H1 (cell line): ENCODE measurements at regions not wholly inside any gene's neighbourhood (a gene's known extent, or its start where the extent isn't known, plus 50 kb on each side); places are given as distances from the start of the nearest gene placed in this dataset.
A peak's percentile ranks its signal among the peaks of the same experiment; 100 is the strongest.

Source experiments
- CTCF ChIA-PET: fragments of 300-600 bp; sonication (Branson Sonifier 250); formaldehyde crosslinking; loops from one replicate; lab custom pipeline; 2021; ENCODE audit not compliant: partially characterized antibody; lab: Charles Lee
- POLR2A ChIA-PET: fragments of 300-600 bp; sonication (Branson Sonifier 250); formaldehyde crosslinking; loops from one replicate; lab custom pipeline; 2021; ENCODE audit warnings: inconsistent platforms; ENCODE audit not compliant: partially characterized antibody; lab: Charles Lee
- DNase-seq, 2 experiments: peaks; one replicate each; pipeline versions ENCODE4 v3.0.0 to v3.0.0-alpha.2; 2010 to 2022; ENCODE audit warnings: low spot score in 2 of 2, low read depth in 1 of 2, mixed read lengths in 1 of 2
- FAIRE-seq: peaks from 2 replicates; lab custom pipeline; 2011; peaks lifted over from hg19 to GRCh38; lab: Jason Lieb, UNC
- H2AFZ ChIP-seq: 2 replicates; pipeline ENCODE4 v1.8.1; 2012; ENCODE audit warnings: low read length, inconsistent platforms
- H2AK5ac ChIP-seq: 2 replicates; pipeline ENCODE4 v1.6.1; 2013; ENCODE audit warnings: low read depth, low read length
- H2BK120ac ChIP-seq: replicated peaks from 2 replicates; pipeline ENCODE3; 2013; ENCODE audit warnings: low read depth, low read length, inconsistent platforms
- H2BK12ac ChIP-seq: 2 replicates; pipeline ENCODE4 v1.6.1; 2013; ENCODE audit warnings: low read depth, low read length
- H2BK15ac ChIP-seq: 2 replicates; pipeline ENCODE4 v1.6.1; 2013; ENCODE audit warnings: low read length
- H2BK20ac ChIP-seq: 2 replicates; pipeline ENCODE4 v1.6.1; 2013; ENCODE audit warnings: low read length
- H2BK5ac ChIP-seq: 2 replicates; pipeline ENCODE4 v1.6.1; 2013; ENCODE audit warnings: low read depth, low read length
- H3K14ac ChIP-seq: 2 replicates; pipeline ENCODE4 v1.6.1; 2013; ENCODE audit warnings: inconsistent platforms; ENCODE audit not compliant: insufficient read length
- H3K18ac ChIP-seq: 2 replicates; pipeline ENCODE4 v1.6.1; 2013; ENCODE audit warnings: low read length; ENCODE audit errors: extremely low read depth
- H3K23ac ChIP-seq: 2 replicates; pipeline ENCODE4 v1.6.1; 2013; ENCODE audit warnings: inconsistent platforms; ENCODE audit not compliant: insufficient read length
- H3K23me2 ChIP-seq: 2 replicates; pipeline ENCODE4 v1.6.1; 2013; ENCODE audit warnings: low read depth, low read length
- H3K27ac ChIP-seq: 2 replicates; pipeline ENCODE4 v1.6.1; 2011; ENCODE audit warnings: low read depth, low read length, inconsistent platforms
- H3K27me3 ChIP-seq, 4 experiments: replicated peaks in 1 of 4; 1 replicate in 1 of 4; 2 replicates in 3 of 4; pipeline versions ENCODE4 v1.6.1 to v1.8.1; 2011 to 2013; ENCODE audit warnings: low read length in 3 of 4, mild to moderate bottlenecking in 3 of 4, inconsistent platforms in 2 of 4, mixed read lengths in 2 of 4, moderate library complexity in 1 of 4; ENCODE audit not compliant: control insufficient read depth in 3 of 4, insufficient read depth in 3 of 4; ENCODE audit errors: extremely low read depth in 1 of 4
- H3K36me3 ChIP-seq, 4 experiments: 2 replicates each; pipeline versions ENCODE4 v1.6.1 to v1.8.1; 2011 to 2013; ENCODE audit warnings: mild to moderate bottlenecking in 4 of 4, low read length in 3 of 4, moderate library complexity in 2 of 4, control low read depth in 1 of 4, inconsistent platforms in 1 of 4; ENCODE audit not compliant: insufficient read depth in 4 of 4, control insufficient read depth in 2 of 4
- H3K4ac ChIP-seq: replicated peaks from 2 replicates; pipeline ENCODE3; 2013; ENCODE audit warnings: low read length, low read depth, mixed read lengths, inconsistent platforms; ENCODE audit not compliant: insufficient read length
- H3K4me1 ChIP-seq, 4 experiments: replicated peaks in 1 of 4; 1 replicate in 1 of 4; 2 replicates in 3 of 4; pipeline versions ENCODE4 v1.6.1 to v1.8.1; 2011 to 2013; ENCODE audit warnings: low read length in 3 of 4, inconsistent platforms in 2 of 4, mixed read lengths in 1 of 4; ENCODE audit not compliant: insufficient read depth in 4 of 4, control insufficient read depth in 3 of 4
- H3K4me2 ChIP-seq, 2 experiments: 2 replicates each; pipeline versions ENCODE4 v1.6.1 to v1.8.1; 2011 to 2013; ENCODE audit warnings: low read depth in 2 of 2, low read length in 2 of 2, control low read depth in 1 of 2, inconsistent platforms in 1 of 2, mild to moderate bottlenecking in 1 of 2; ENCODE audit not compliant: insufficient read depth in 1 of 2
- H3K4me3 ChIP-seq, 4 experiments: fragments of 200-600, 300-600 bp in 1 of 4; sonication (generic), shearing (Covaris generic), sonication (Bioruptor Twin) in 1 of 4; 2 replicates each; pipeline versions ENCODE4 v1.5.1 to v1.8.1; 2011 to 2016; ENCODE audit warnings: low read length in 4 of 4, low read depth in 3 of 4, control low read depth in 2 of 4, inconsistent platforms in 2 of 4, mild to moderate bottlenecking in 2 of 4, mixed read lengths in 1 of 4, moderate library complexity in 1 of 4; ENCODE audit not compliant: insufficient read depth in 2 of 4; ENCODE audit errors: extremely low read depth in 1 of 4
- H3K56ac ChIP-seq: replicated peaks from 2 replicates; pipeline ENCODE3; 2013; ENCODE audit warnings: low read depth, mild to moderate bottlenecking, mixed read lengths, low read length, inconsistent platforms; ENCODE audit not compliant: insufficient read length
- H3K79me1 ChIP-seq: 2 replicates; pipeline ENCODE4 v1.6.1; 2013; ENCODE audit warnings: low read depth, low read length, control low read depth
- H3K79me2 ChIP-seq, 2 experiments: 2 replicates each; pipeline versions ENCODE4 v1.6.1 to v1.8.1; 2012 to 2013; ENCODE audit warnings: low read length in 2 of 2, mild to moderate bottlenecking in 2 of 2, inconsistent platforms in 1 of 2; ENCODE audit not compliant: insufficient read depth in 2 of 2, control insufficient read depth in 1 of 2
- H3K9ac ChIP-seq, 4 experiments: replicated peaks in 1 of 4; 1 replicate in 1 of 4; 2 replicates in 3 of 4; pipeline versions ENCODE4 v1.6.1 to v1.8.1; 2011 to 2013; ENCODE audit warnings: low read depth in 3 of 4, low read length in 3 of 4, control low read depth in 2 of 4, mild to moderate bottlenecking in 2 of 4, moderate library complexity in 2 of 4, inconsistent platforms in 1 of 4; ENCODE audit errors: extremely low read depth in 1 of 4
- H3K9me3 ChIP-seq, 2 experiments: 2 replicates each; pipeline versions ENCODE4 v1.6.1 to v1.8.1; 2012 to 2013; ENCODE audit warnings: mild to moderate bottlenecking in 2 of 2, moderate library complexity in 2 of 2, control low read depth in 1 of 2, inconsistent platforms in 1 of 2, low read depth in 1 of 2, low read length in 1 of 2, mixed read lengths in 1 of 2; ENCODE audit not compliant: insufficient read depth in 2 of 2
- H4K20me1 ChIP-seq, 2 experiments: replicated peaks in 1 of 2; 2 replicates each; pipeline versions ENCODE3 to v1.8.1; 2011 to 2013; ENCODE audit warnings: inconsistent platforms in 2 of 2, low read length in 2 of 2, mild to moderate bottlenecking in 1 of 2; ENCODE audit not compliant: insufficient read depth in 2 of 2, control insufficient read depth in 1 of 2
- H4K5ac ChIP-seq: 2 replicates; pipeline ENCODE4 v1.6.1; 2013; ENCODE audit warnings: low read length, low read depth, mixed read lengths, inconsistent platforms; ENCODE audit not compliant: insufficient read length
- H4K8ac ChIP-seq: 2 replicates; pipeline ENCODE4 v1.8.0; 2013; ENCODE audit warnings: mild to moderate bottlenecking, moderate library complexity, low read length, inconsistent platforms; ENCODE audit not compliant: insufficient read depth; ENCODE audit errors: extremely low read depth
- H4K91ac ChIP-seq: replicated peaks from 2 replicates; pipeline ENCODE3; 2013; ENCODE audit warnings: low read length, mixed read lengths, inconsistent platforms; ENCODE audit not compliant: insufficient read length
- CEBPB ChIP-seq: IDR thresholded peaks from 2 replicates; pipeline ENCODE4 v1.6.1; 2012; ENCODE audit warnings: low read depth, low read length
- NANOG ChIP-seq: IDR thresholded peaks from 2 replicates; pipeline ENCODE4 v1.6.1; 2011; ENCODE audit warnings: low read length, low read depth, mild to moderate bottlenecking, inconsistent platforms; ENCODE audit not compliant: insufficient read depth, poor library complexity, severe bottlenecking
- POU5F1 ChIP-seq: IDR thresholded peaks from 2 replicates; pipeline ENCODE4 v1.6.1; 2011; ENCODE audit warnings: low read depth, mild to moderate bottlenecking, low read length, moderate library complexity
- RXRA ChIP-seq: IDR thresholded peaks from 2 replicates; pipeline ENCODE4 v1.6.1; 2011; ENCODE audit warnings: low read depth, mild to moderate bottlenecking, low read length, moderate library complexity; ENCODE audit not compliant: insufficient read depth
- TEAD4 ChIP-seq: IDR thresholded peaks from 2 replicates; pipeline ENCODE4 v1.6.1; 2012; ENCODE audit warnings: low read depth, low read length, inconsistent platforms, mixed read lengths
- WGBS, 2 experiments: shearing (Covaris generic) in 1 of 2; methylation state at CpG; one replicate each; pipeline versions ENCODE4 v1.1.6 to v1.1.7; 2013 to 2015; ENCODE audit warnings: low lambda C conversion rate in 2 of 2, mixed read lengths in 2 of 2, inconsistent platforms in 1 of 2, low coverage in 1 of 2, missing lambda C conversion rate in 1 of 2; ENCODE audit not compliant: insufficient replicate concordance in 2 of 2, insufficient coverage in 1 of 2, insufficient read length in 1 of 2; ENCODE audit errors: extremely low coverage in 1 of 2, missing lambda C conversion rate in 1 of 2; 5-methylcytosine and 5-hydroxymethylcytosine counted together

DNA sequence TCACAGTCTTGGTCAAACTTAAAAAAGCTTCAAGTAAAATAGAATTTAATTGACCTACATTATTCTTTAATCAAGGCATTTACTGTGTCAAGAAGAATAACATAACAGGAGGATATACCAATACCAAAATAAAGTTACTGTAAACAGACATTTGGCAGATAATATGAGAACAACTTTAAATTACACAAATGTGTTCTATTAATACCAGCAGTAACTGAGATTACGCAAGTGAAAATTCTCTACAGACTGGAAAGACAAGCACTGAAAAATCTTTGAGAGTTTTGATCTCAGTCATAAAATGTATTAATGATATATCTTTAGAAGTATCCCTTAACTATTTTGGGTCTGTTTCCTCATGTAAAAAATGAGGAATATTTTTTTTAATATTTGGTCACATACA, 169.2 kb upstream of the SOX5 start:
- FAIRE-seq (no peak), DNase-seq (no peak)
- H2BK20ac ChIP-seq = no peak overlapping the region
- no peak overlapping the region for H3K4me3 ChIP-seq
- no peak overlapping the region for H4K91ac ChIP-seq
- H3K23ac ChIP-seq = no peak overlapping the region
- no peak overlapping the region for H2BK15ac ChIP-seq
- no peak overlapping the region for H4K5ac ChIP-seq
- WGBS, 2 experiments = 100% methylated on average over 1 of the region's 1 CpG; no CpG with 5 or more reads in 1 of the 2 experiments
- H3K56ac ChIP-seq = no peak overlapping the region
- no peak overlapping the region for H3K27ac ChIP-seq
- H3K36me3 ChIP-seq = no peaks in the 10 kb centered on the region
- H2AK5ac ChIP-seq = no peak overlapping the region
- no peak overlapping the region for H2BK12ac ChIP-seq
- no peak overlapping the region for H2AFZ ChIP-seq
- no peaks in the 10 kb centered on the region for H3K9me3 ChIP-seq
- H4K20me1 ChIP-seq = no peaks in the 10 kb centered on the region
- no peak overlapping the region for H2BK5ac ChIP-seq
- H3K4me2 ChIP-seq = no peak overlapping the region
- H3K4me1 ChIP-seq = no peaks in the 10 kb centered on the region
- no peaks in the 10 kb centered on the region for H3K79me1 ChIP-seq
- TF ChIP-seq POU5F1 = no peak
- no peak for TF ChIP-seq NANOG
- peak; percentile 7; the same call in 1 of the 2 replicates for TF ChIP-seq CEBPB
- TF ChIP-seq RXRA = no peak
- no peak for TF ChIP-seq TEAD4
- no peak overlapping the region for H3K14ac ChIP-seq
- H3K9ac ChIP-seq = no peak overlapping the region
- ChIA-PET CTCF (interaction anchor here (0.7 to 1.1 kb wide), 2 partner anchors 437 to 1235 kb away, joined by 3 read pairs; no protein-coding TSS in a partner anchor), POLR2A (no interaction called here)
- no peak overlapping the region for H3K18ac ChIP-seq
- no peaks in the 10 kb centered on the region for H3K79me2 ChIP-seq
- no peak overlapping the region for H2BK120ac ChIP-seq
- H3K23me2 ChIP-seq = no peaks in the 10 kb centered on the region
- H3K27me3 ChIP-seq = no peaks in the 10 kb centered on the region
- no peak overlapping the region for H3K4ac ChIP-seq
- H4K8ac ChIP-seq = no peak overlapping the region
